ENCODE measurements at regions not wholly inside any gene's neighbourhood (a gene's known extent, or its start where the extent isn't known, plus 50 kb on each side); places are given as distances from the start of the nearest gene placed in this dataset.
A peak's percentile ranks its signal among the peaks of the same experiment; 100 is the strongest.
"Not testable (repeated sequence)": the region's sequence is repeated elsewhere in the genome, so short reads cannot be mapped to it uniquely, and the experiment has no call there.

GRCh38 chrX:102846544-102847236 lies 90.4 kb upstream of the RAB40AL start:
- Mint-ChIP-seq H3K27ac (peak overlapping the region; percentile 79), H3K36me3 (ENCODE audit: low read depth) (no peaks in the 10 kb centered on the region), H3K9me3 (no peaks in the 10 kb centered on the region), H3K27me3 (ENCODE audit: insufficient read depth) (no peaks in the 10 kb centered on the region; the same call in 1 of the 2 replicates), H3K4me3 (no peak overlapping the region), H3K4me1 (ENCODE audit: low read depth) (peaks cover 25% of the 10 kb centered on the region)
- no peak for TF ChIP-seq CTCF (IDR thresholded peaks at IDR 0.05)
- DNase-seq: peak; percentile 71

GRCh38 chrX:102847362-102847761 lies 89.7 kb upstream of the RAB40AL start:
- H3K9me3 Mint-ChIP-seq: no peaks in the 10 kb centered on the region
- TF ChIP-seq CTCF (IDR thresholded peaks at IDR 0.05): no peak
- peak overlapping the region; percentile 79 for H3K27ac Mint-ChIP-seq
- no peak overlapping the region for H3K4me3 Mint-ChIP-seq
- no peaks in the 10 kb centered on the region for H3K36me3 Mint-ChIP-seq (ENCODE audit: low read depth)
- H3K4me1 Mint-ChIP-seq (ENCODE audit: low read depth): peaks cover 25% of the 10 kb centered on the region
- no peaks in the 10 kb centered on the region for H3K27me3 Mint-ChIP-seq (ENCODE audit: insufficient read depth)
- DNase-seq: no peak

GRCh38 chrX:102849396-102849795 lies 87.7 kb upstream of the RAB40AL start:
- Mint-ChIP-seq H3K4me1 (ENCODE audit: low read depth) (peaks cover 25% of the 10 kb centered on the region), H3K4me3 (no peak overlapping the region), H3K27ac (no peak overlapping the region), H3K9me3 (no peaks in the 10 kb centered on the region), H3K27me3 (ENCODE audit: insufficient read depth) (no peaks in the 10 kb centered on the region), H3K36me3 (ENCODE audit: low read depth) (no peaks in the 10 kb centered on the region)
- no peak for DNase-seq
- TF ChIP-seq CTCF (IDR thresholded peaks at IDR 0.05): no peak

- H3K4me3 Mint-ChIP-seq: peak overlapping the region; percentile 42; the same call in 1 of the 2 replicates
- peaks cover 16% of the 10 kb centered on the region for H3K4me1 Mint-ChIP-seq (ENCODE audit: low read depth)
- DNase-seq: peak; percentile 31
- not testable (repeated sequence) for H3K9me3 Mint-ChIP-seq; H3K36me3 Mint-ChIP-seq (ENCODE audit: low read depth); H3K27me3 Mint-ChIP-seq (ENCODE audit: insufficient read depth)
- H3K27ac Mint-ChIP-seq: peak overlapping the region; percentile 71
Observed at GRCh38 chrX:102858826-102859549, 78.1 kb upstream of the RAB40AL start.

GRCh38 chrX:102859550-102859871 lies 77.6 kb upstream of the RAB40AL start:
- H3K36me3 Mint-ChIP-seq (ENCODE audit: low read depth): peaks cover 7% of the 10 kb centered on the region; the same call in 1 of the 2 replicates

More at GRCh38 chrX:102859550-102859871, 77.6 kb upstream of the RAB40AL start:
- Mint-ChIP-seq H3K27me3 (ENCODE audit: insufficient read depth) (no peaks in the 10 kb centered on the region), H3K9me3 (no peaks in the 10 kb centered on the region), H3K27ac (no peak overlapping the region), H3K4me3 (no peak overlapping the region), H3K4me1 (ENCODE audit: low read depth) (peaks cover 16% of the 10 kb centered on the region)
- no peak for TF ChIP-seq CTCF (IDR thresholded peaks at IDR 0.05)
- no peak for DNase-seq
